Adrenal gland (tissue), 9 donors: ENCODE measurements at regions not wholly inside any gene's neighbourhood (a gene's known extent, or its start where the extent isn't known, plus 50 kb on each side); places are given as distances from the start of the nearest gene placed in this dataset.
"Not testable (repeated sequence)": the region's sequence is repeated elsewhere in the genome, so short reads cannot be mapped to it uniquely, and the experiment has no call there.

Source experiments
- DNase-seq, 7 donors: peaks; one replicate each; pipeline ENCODE4 v3.0.0-alpha.2; 2019 to 2020
- H3K27ac ChIP-seq, 5 donors: fragments of 200-600 bp; sonication (generic) in 4 of 5; 1 replicate in 3 of 5; 2 replicates in 2 of 5; pipeline versions ENCODE4 v1.5.1 to v1.8.0; 2016 to 2020; ENCODE audit warnings: mild to moderate bottlenecking in 1 of 5
- H3K27me3 ChIP-seq: fragments of 200-600 bp; 2 replicates; pipeline ENCODE4 v1.8.0; 2021
- H3K36me3 ChIP-seq, 2 donors: fragments of 200-600 bp; replicated peaks in 1 of 2; 1 replicate in 1 of 2; 2 replicates in 1 of 2; pipeline versions ENCODE4 v1.5.1 to v1.8.0; 2018 to 2022
- H3K4me1 ChIP-seq, 2 donors: fragments of 200-600 bp; replicated peaks in 1 of 2; 1 replicate in 1 of 2; 2 replicates in 1 of 2; pipeline versions ENCODE4 v1.5.1 to v1.8.0; 2018 to 2021
- H3K4me3 ChIP-seq, 4 donors: fragments of 200-600 bp; sonication (generic) in 3 of 4; one replicate each; pipeline ENCODE4 v1.5.1; 2016 to 2018
- H3K9me3 ChIP-seq, 3 donors: fragments of 200-600 bp; sonication (generic) in 1 of 3; replicated peaks in 1 of 3; 1 replicate in 2 of 3; 2 replicates in 1 of 3; pipeline versions ENCODE4 v1.5.1 to v1.8.0; 2016 to 2021
- CTCF ChIP-seq, 6 experiments: fragments of 450-650 bp in 4 of 6; fragments of 200-600 bp in 2 of 6; sonication (generic) in 1 of 6; IDR thresholded peaks; 1 replicate in 5 of 6; 2 replicates in 1 of 6; pipeline versions ENCODE4 v1.5.1 to v1.8.0; 2016 to 2021; ENCODE audit warnings: antibody characterized with exemption in 6 of 6, mild to moderate bottlenecking in 2 of 6, moderate library complexity in 1 of 6
- POLR2A ChIP-seq, 2 donors: fragments of 450-650 bp; IDR thresholded peaks; one replicate each; pipeline ENCODE4 v1.6.1; 2017; ENCODE audit warnings: antibody characterized with exemption in 2 of 2, mild to moderate bottlenecking in 2 of 2, moderate library complexity in 1 of 2
- WGBS, 4 donors: extraction: QIAGEN DNeasy Blood & Tissue Kit in 2 of 4; methylation state at CpG; one replicate each; pipeline versions ENCODE4 v1.1.5 to v1.1.7; 2013 to 2017; 5-methylcytosine and 5-hydroxymethylcytosine counted together
- intact Hi-C, 2 donors: fragments of 100-400 bp; cut with DNase I; formaldehyde crosslinking; loops; one replicate each; pipeline versions ENCODE4 v1.14.1 to v1.15.0; 2022 to 2023
- donor health status: healthy with polysubstance abuse.
- donor health status: Bipolar disorder and iron deficiency.
- donor health status: DM: yes; HTN: yes; CAD: no.
- donor health status: DM: no; HTN: no; CAD: no.
- donor health status: DM: no; HTN: no; CAD: no.

DNA sequence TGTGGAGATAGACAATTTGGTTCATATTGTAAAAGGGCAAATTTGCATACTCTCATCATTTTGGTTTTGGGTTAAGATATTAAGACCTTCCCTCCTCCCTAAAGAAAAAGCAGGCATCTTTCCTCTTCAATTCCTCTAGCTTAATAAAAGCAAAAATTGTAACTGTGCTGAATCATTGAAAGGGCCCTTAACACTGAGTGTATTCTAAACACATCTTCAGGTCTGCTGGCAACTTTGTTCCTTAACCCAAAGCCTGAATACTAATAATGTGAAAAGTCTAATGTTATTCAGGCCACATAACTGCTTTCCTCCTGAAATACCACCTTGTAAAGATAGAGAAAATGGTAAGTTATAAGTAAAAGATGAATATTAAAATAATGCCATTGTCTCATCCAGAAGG is 1200.5 kb upstream of the FAM98A start:
- Histone ChIP-seq H3K9me3 (no peaks in the 10 kb centered on the region), H3K36me3 (no peaks in the 10 kb centered on the region), H3K4me3 (no peak overlapping the region), H3K27ac (no peak overlapping the region), H3K4me1 (no peaks in the 10 kb centered on the region), H3K27me3 (no peaks in the 10 kb centered on the region)
- DNase-seq, result no peak
- intact Hi-C loops, result no loop called here
- no peak for TF ChIP-seq POLR2A (IDR thresholded peaks at IDR 0.05)
- no peak for TF ChIP-seq CTCF (IDR thresholded peaks at IDR 0.05)

DNA sequence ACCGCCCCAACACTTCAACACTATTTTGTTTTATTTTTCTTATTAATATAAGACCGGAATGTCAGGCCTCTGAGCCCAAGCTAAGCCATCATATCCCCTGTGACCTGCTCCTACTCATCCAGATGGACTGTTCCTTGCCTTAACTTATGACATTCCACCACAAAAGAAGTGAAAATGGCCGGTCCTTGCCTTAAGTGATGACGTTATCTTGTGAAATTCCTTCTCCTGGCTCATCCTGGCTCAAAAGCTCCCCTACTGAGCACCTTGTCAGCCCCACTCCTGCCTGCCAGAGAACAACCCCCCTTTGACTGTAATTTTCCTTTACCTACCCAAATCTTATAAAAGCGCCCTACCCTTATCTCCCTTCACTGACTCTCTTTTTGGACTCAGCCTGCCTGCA is 1196.5 kb upstream of the FAM98A start:
- H3K9me3 ChIP-seq, intact Hi-C loops, H3K27me3 ChIP-seq, H3K27ac ChIP-seq, H3K4me3 ChIP-seq, H3K4me1 ChIP-seq, DNase-seq, H3K36me3 ChIP-seq: not testable (repeated sequence)
- WGBS, 4 donors, result 77 to 84% (median 79%) methylated on average over 5 of the region's 5 CpGs

DNA sequence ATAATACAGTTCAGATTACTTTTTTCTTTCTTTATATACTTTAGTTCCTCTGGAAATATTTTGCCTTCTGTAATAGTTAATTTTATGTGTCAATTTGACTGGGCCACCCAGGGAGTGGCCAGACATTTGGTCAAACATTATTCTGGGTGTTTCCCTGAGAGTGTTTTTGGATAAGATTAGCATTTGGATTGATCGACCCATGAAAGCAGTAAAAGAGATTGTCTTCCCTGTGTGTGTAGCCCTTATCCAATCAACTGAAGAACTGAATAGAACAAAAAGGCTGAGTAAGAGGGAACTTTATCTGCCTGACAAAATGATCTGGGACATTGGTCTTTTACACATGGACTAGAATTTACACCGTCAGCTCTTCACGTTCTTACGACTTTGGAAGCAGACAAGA is 1190.1 kb upstream of the FAM98A start:
- Histone ChIP-seq H3K4me3 (no peak overlapping the region), H3K4me1 (no peaks in the 10 kb centered on the region), H3K9me3 (no peaks in the 10 kb centered on the region), H3K27ac (no peak overlapping the region), H3K36me3 (no peaks in the 10 kb centered on the region), H3K27me3 (no peaks in the 10 kb centered on the region)
- 59 to 69% (median 65%) methylated on average over 4 of the region's 4 CpGs for WGBS, 4 donors
- DNase-seq, result no peak
- intact Hi-C loops, result no loop called here
- TF ChIP-seq POLR2A (IDR thresholded peaks at IDR 0.05), result no peak

DNA sequence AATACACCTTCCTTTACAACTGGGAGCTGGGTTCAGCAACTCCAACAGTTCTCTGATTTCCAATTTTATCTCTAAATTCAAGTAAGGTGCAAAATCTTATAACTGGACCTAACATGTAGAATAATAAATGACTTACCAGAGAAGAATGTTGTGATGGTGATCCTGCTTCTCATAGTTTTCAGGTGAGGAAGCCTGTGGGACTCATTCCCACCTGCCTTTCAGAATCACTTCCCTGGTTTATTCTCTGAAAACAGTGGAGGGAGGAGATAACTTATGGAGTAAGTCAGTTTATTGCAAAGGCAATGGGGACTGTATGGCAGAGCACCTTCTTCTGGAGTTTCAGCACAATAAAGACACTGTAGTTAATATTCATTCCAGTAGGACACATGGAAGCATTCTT is 1188.2 kb upstream of the FAM98A start:
- TF ChIP-seq CTCF (IDR thresholded peaks at IDR 0.05) (no peak), POLR2A (IDR thresholded peaks at IDR 0.05) (no peak)
- Histone ChIP-seq H3K9me3 (no peaks in the 10 kb centered on the region), H3K27ac (no peak overlapping the region), H3K36me3 (no peaks in the 10 kb centered on the region), H3K4me3 (no peak overlapping the region), H3K4me1 (no peaks in the 10 kb centered on the region), H3K27me3 (no peaks in the 10 kb centered on the region)
- intact Hi-C loops, result no loop called here
- DNase-seq, result no peak

- DNase-seq, result no peak
- Histone ChIP-seq H3K9me3 (no peaks in the 10 kb centered on the region), H3K4me1 (no peaks in the 10 kb centered on the region), H3K4me3 (no peak overlapping the region), H3K27ac (no peak overlapping the region), H3K27me3 (no peaks in the 10 kb centered on the region), H3K36me3 (no peaks in the 10 kb centered on the region)
- 61 to 70% (median 66%) methylated on average over 3 of the region's 3 CpGs for WGBS, 4 donors
- no peak for TF ChIP-seq POLR2A (IDR thresholded peaks at IDR 0.05)
- intact Hi-C loops, result no loop called here
Observed at GRCh38 chr2:34785206-34785785, 1186.2 kb upstream of the FAM98A start.

- Histone ChIP-seq H3K9me3 (no peaks in the 10 kb centered on the region), H3K4me3 (no peak overlapping the region), H3K4me1 (no peaks in the 10 kb centered on the region), H3K36me3 (no peaks in the 10 kb centered on the region), H3K27ac (no peak overlapping the region), H3K27me3 (no peaks in the 10 kb centered on the region)
- TF ChIP-seq POLR2A (IDR thresholded peaks at IDR 0.05), result no peak
- TF ChIP-seq CTCF (IDR thresholded peaks at IDR 0.05), result no peak
- intact Hi-C loops, result no loop called here
- 75 to 87% (median 79%) methylated on average over 1 of the region's 1 CpG for WGBS, 4 donors
- no peak for DNase-seq
Observed at GRCh38 chr2:34784701-34785100, 1185.6 kb upstream of the FAM98A start.

- 77 to 89% (median 85%) methylated on average over 7 of the region's 7 CpGs for WGBS, 4 donors
- H3K4me1 ChIP-seq, H3K9me3 ChIP-seq, H3K27me3 ChIP-seq, H3K4me3 ChIP-seq, H3K36me3 ChIP-seq, DNase-seq, H3K27ac ChIP-seq, intact Hi-C loops: not testable (repeated sequence)
Observed at GRCh38 chr2:34750742-34751141, 1151.6 kb upstream of the FAM98A start.
